ENCODE measurements at regions not wholly inside any gene's neighbourhood (a gene's known extent, or its start where the extent isn't known, plus 50 kb on each side); places are given as distances from the start of the nearest gene placed in this dataset.

DNA sequence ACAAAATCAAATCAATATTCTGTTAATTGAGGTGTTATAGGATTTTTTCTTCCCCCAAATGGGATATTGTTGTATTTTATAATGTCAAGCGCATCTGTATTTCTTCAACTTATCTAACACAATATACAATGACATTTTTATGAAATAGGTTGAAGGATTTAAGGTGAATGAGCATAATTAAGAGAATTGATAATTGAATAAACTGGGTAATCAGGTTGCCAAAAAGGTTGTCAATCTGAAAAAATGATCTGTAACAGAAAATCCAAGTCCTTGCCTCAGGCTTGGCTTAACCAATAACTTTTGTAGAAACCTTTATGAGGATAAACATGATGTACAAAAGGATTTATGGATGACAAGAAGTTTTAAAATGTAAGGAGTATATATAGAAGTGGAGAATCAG, 1101.7 kb upstream of the EYS start:
- Histone ChIP-seq H3K18ac (ENCODE audit: extremely low read depth, low read length) (no peak overlapping the region), H4K5ac (ENCODE audit: insufficient read length, low read depth, low read length) (no peak overlapping the region), H2BK20ac (ENCODE audit: low read length) (no peak overlapping the region), H2BK12ac (ENCODE audit: low read depth, low read length) (no peak overlapping the region), H3K27ac (ENCODE audit: low read depth, low read length) (no peak overlapping the region), H2BK5ac (ENCODE audit: low read depth, low read length) (no peak overlapping the region), H3K9ac (replicated peaks in 1 of 4; ENCODE audit: extremely low read depth in 1 of 4, low read depth in 3 of 4, low read length in 3 of 4) (no peak overlapping the region), H3K4me3 (ENCODE audit: extremely low read depth in 1 of 4, insufficient read depth in 2 of 4, low read depth in 3 of 4, low read length in 4 of 4) (no peak overlapping the region), H3K27me3 (replicated peaks in 1 of 4; ENCODE audit: control insufficient read depth in 3 of 4, extremely low read depth in 1 of 4, insufficient read depth in 3 of 4, low read length in 3 of 4) (no peaks in the 10 kb centered on the region), H3K4ac (replicated peaks; ENCODE audit: insufficient read length, low read depth, low read length) (no peak overlapping the region), H3K23me2 (ENCODE audit: low read depth, low read length) (no peaks in the 10 kb centered on the region), H3K79me2 (ENCODE audit: control insufficient read depth in 1 of 2, insufficient read depth in 2 of 2, low read length in 2 of 2) (no peaks in the 10 kb centered on the region), H2BK120ac (replicated peaks; ENCODE audit: low read depth, low read length) (no peak overlapping the region), H3K23ac (ENCODE audit: insufficient read length) (no peak overlapping the region), H2AK5ac (ENCODE audit: low read depth, low read length) (no peak overlapping the region), H3K4me1 (replicated peaks in 1 of 4; ENCODE audit: control insufficient read depth in 3 of 4, insufficient read depth in 4 of 4, low read length in 3 of 4) (no peaks in the 10 kb centered on the region), H3K56ac (replicated peaks; ENCODE audit: insufficient read length, low read depth, low read length) (no peak overlapping the region), H4K20me1 (replicated peaks in 1 of 2; ENCODE audit: control insufficient read depth in 1 of 2, insufficient read depth in 2 of 2, low read length in 2 of 2) (no peaks in the 10 kb centered on the region), H2BK15ac (ENCODE audit: low read length) (no peak overlapping the region), H4K8ac (ENCODE audit: extremely low read depth, insufficient read depth, low read length) (no peak overlapping the region), H3K14ac (ENCODE audit: insufficient read length) (no peak overlapping the region), H3K4me2 (ENCODE audit: insufficient read depth in 1 of 2, low read depth in 2 of 2, low read length in 2 of 2) (no peak overlapping the region), H2AFZ (ENCODE audit: low read length) (no peak overlapping the region), H3K79me1 (ENCODE audit: low read depth, low read length) (no peaks in the 10 kb centered on the region), H3K9me3 (ENCODE audit: insufficient read depth in 2 of 2, low read depth in 1 of 2, low read length in 1 of 2) (no peaks in the 10 kb centered on the region), H3K36me3 (ENCODE audit: control insufficient read depth in 2 of 4, insufficient read depth in 4 of 4, low read length in 3 of 4) (no peaks in the 10 kb centered on the region), H4K91ac (replicated peaks; ENCODE audit: insufficient read length, low read length) (no peak overlapping the region)
- WGBS, 2 experiments (ENCODE audit: extremely low coverage in 1 of 2, insufficient coverage in 1 of 2, insufficient read length in 1 of 2, insufficient replicate concordance in 2 of 2, low coverage in 1 of 2, low lambda C conversion rate in 2 of 2, missing lambda C conversion rate in 1 of 2) = 88% methylated on average over 1 of the region's 1 CpG; no CpG with 5 or more reads in 1 of the 2 experiments
- FAIRE-seq (no peak), DNase-seq (ENCODE audit: low read depth in 1 of 2, low spot score in 2 of 2) (no peak)
- CTCF ChIA-PET (ENCODE audit: partially characterized antibody) = interaction anchor here (1.2 kb wide), 1 partner anchor 11 kb away, joined by 3 read pairs; no protein-coding TSS in a partner anchor
- POLR2A ChIA-PET (ENCODE audit: partially characterized antibody) = no interaction called here
- TF ChIP-seq TAF1 (IDR thresholded peaks at IDR 0.05; ENCODE audit: low read depth, low read length) = no peak
- TF ChIP-seq SIX5 (IDR thresholded peaks at IDR 0.05; ENCODE audit: low read depth, low read length) = no peak
- no peak for TF ChIP-seq TBP (IDR thresholded peaks at IDR 0.05; ENCODE audit: low read depth, low read length)
- TF ChIP-seq TCF12 (IDR thresholded peaks at IDR 0.05; ENCODE audit: low read depth, low read length) = no peak
- TF ChIP-seq RAD21 (IDR thresholded peaks at IDR 0.05 in 1 of 2, conservative IDR thresholded peaks at IDR 0.05 in 1 of 2; ENCODE audit: low read depth in 2 of 2, low read length in 2 of 2) = no peak
- no peak for TF ChIP-seq SP4 (IDR thresholded peaks at IDR 0.05; ENCODE audit: low read length)
- TF ChIP-seq EZH2 (IDR thresholded peaks at IDR 0.05; ENCODE audit: low read depth, low read length, severe bottlenecking) = no peak
- no peak for TF ChIP-seq BRCA1 (IDR thresholded peaks at IDR 0.05; ENCODE audit: low read depth, low read length)
- TF ChIP-seq POU5F1 (IDR thresholded peaks at IDR 0.05; ENCODE audit: low read depth, low read length) = no peak
- TF ChIP-seq, protein P1, sequence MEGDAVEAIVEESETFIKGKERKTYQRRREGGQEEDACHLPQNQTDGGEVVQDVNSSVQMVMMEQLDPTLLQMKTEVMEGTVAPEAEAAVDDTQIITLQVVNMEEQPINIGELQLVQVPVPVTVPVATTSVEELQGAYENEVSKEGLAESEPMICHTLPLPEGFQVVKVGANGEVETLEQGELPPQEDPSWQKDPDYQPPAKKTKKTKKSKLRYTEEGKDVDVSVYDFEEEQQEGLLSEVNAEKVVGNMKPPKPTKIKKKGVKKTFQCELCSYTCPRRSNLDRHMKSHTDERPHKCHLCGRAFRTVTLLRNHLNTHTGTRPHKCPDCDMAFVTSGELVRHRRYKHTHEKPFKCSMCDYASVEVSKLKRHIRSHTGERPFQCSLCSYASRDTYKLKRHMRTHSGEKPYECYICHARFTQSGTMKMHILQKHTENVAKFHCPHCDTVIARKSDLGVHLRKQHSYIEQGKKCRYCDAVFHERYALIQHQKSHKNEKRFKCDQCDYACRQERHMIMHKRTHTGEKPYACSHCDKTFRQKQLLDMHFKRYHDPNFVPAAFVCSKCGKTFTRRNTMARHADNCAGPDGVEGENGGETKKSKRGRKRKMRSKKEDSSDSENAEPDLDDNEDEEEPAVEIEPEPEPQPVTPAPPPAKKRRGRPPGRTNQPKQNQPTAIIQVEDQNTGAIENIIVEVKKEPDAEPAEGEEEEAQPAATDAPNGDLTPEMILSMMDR (IDR thresholded peaks at IDR 0.05; ENCODE audit: control extremely low read depth in 1 of 3, insufficient read depth in 1 of 3, low read depth in 1 of 3, low read length in 3 of 3) = no peak
- TF ChIP-seq MAFK (IDR thresholded peaks at IDR 0.05; ENCODE audit: low read depth, low read length) = no peak
- TF ChIP-seq NRF1 (IDR thresholded peaks at IDR 0.05; ENCODE audit: low read depth, low read length) = no peak

All from H1 (cell line).